GM21447 (cell line): ENCODE measurements at regions not wholly inside any gene's neighbourhood (a gene's known extent, or its start where the extent isn't known, plus 50 kb on each side); places are given as distances from the start of the nearest gene placed in this dataset.

ENCODE experiments used
- ATAC-seq: cut with Tn5 transposase; IDR thresholded peaks from one replicate; pipeline ENCODE4 v1.9.1; 2021; ENCODE audit not compliant: unreplicated experiment

DNA sequence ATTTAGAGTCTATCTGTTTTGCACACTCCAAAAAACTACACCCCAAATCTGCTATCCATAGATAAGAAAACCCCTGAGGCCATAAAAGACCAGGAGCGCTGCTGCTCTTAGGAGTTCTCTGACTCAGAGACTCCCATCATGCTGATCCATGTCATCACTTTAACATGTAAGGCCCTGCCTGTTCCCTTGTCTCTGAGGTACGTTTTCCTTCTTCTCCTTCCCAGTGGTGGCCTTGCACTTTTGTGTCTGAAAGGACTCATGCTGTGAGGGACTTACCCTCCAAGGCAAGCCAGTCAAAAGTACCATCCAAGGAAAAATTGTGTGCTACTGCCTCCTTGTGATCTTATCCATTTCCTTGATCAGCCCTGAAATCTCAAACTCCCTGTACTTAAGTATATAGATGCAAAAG, 427.4 kb upstream of the NCAM2 start:
- no peak for ATAC-seq

DNA sequence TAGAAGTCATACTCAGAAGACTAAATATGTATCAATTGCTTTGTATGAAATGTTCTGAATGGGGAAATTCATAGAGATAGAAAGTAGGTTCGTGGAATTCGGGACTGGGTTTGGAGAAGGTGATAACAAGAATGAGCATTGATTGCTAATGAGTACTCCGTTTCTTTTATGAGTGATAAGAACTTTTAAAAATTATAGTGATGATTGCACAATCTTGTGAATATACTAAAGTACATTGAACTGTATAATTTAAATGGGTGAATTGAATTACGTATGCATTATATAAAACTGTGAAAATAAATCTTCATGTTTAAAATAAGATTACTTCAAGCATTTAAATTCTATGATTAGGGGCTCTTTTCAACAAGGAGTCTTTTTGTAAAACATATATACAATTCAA, 425.6 kb upstream of the NCAM2 start:
- ATAC-seq = no peak

DNA sequence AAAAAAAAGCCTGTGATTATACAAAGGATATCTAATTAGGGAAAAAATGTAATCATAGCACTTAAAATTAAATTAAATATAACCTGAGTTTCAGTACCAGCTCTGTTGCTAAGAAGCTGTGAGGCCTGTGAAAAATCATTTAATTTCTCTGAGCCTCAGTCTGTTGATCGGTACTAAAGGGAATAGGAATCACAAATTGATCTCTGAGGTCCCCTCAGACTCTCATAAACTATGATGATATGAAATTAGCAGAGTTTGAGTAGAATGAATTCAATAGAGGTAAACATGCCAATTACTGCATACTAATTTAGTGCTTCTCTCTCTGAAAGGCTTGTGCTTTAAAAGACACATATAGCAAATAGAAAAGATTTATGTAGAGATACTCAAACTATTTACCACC, 416.8 kb upstream of the NCAM2 start:
- no peak for ATAC-seq

DNA sequence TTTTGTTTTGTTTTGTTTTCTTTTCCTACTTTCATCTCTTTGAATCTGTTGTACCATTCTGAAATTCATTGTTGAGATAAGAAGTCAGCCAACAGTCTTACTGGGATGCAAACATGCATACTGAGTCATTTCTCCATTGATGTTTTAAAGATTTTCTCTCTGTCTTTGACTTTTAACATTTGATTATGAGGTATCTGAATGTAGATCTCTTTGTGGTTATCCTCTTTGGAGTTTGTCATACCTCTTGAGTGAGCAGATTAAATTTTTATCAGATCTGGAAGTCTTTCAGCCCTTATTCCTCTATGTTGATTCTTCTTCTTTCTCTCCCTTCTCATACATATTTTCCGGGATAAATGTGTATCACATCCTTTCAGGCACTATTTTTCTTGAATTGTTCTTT, 406.9 kb upstream of the NCAM2 start:
- no peak for ATAC-seq

DNA sequence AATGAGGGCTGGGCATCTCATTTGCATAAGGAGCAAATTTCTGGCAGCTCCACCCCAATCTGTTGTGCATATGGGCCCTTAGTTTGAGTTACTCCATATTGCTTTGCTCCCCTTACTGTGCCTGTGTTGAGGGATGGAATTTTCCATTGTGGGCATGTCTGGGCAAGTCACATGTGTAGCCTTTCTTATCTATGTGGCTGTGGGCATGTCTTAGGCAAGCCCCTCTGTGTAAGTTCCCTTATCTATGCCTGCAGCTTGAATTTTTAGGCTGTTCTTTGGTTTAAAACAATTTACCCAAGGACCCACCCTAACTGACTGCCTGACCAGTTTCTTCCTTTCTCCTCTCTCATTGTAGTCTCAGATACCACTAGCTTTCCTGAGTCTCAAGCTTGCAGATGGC, 405.7 kb upstream of the NCAM2 start:
- no peak for ATAC-seq

DNA sequence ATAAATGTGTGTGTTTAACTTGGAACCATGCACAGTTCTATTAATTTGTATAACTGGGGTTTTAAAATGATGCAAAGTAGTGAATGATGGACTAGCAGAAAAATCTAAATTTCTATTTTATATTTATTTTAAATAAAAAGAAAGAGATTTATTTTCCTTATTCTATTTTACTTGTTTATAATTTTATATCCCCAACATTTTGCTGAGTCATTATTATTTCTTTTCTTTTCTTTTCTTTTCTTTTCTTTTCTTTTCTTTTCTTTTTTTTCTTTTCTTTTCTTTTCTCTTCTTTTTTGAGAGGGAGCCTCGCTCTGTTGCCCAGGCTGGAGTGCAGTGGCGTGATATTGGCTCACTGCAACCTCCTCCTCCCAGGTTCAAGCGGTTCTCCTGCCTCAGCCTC, 395.0 kb upstream of the NCAM2 start:
- no peak for ATAC-seq

DNA sequence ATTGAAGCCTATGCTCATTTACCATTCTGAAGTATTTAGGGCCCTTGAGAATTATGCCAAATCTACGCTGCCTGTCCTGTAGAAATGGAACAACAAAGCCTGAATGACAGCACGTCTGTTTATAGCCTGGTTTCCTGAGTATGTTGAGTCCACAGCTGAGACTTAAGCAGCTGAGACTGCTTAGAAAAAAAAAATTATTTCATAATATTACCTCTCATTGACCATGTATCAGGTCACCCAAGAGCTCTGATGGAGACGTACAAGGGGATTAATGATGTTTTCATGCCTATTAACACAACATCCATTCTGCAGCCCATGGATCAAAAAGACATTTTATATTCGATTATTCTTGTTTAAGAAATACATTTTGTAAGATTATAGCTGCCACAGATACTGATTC, 387.2 kb upstream of the NCAM2 start:
- ATAC-seq = no peak

DNA sequence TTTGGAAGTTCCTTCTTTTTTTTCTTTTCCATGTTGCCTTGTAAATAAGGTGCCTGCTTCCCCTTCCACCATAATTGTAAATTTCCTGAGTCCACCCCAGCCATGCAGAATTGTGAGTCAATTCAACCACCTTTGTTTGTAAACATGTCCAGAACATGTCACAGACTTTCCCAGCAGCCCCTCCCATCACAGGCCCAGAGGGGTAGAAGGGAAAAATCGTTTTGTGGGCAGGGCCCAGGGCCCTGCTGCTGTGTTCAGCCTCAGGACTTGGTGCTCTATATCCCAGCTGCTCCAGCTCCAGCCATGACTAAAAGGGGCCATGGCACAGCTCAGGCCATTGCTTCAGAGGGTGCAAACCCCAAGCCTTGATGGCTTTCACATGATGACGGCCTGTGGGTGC, 384.6 kb upstream of the NCAM2 start:
- no peak for ATAC-seq

DNA sequence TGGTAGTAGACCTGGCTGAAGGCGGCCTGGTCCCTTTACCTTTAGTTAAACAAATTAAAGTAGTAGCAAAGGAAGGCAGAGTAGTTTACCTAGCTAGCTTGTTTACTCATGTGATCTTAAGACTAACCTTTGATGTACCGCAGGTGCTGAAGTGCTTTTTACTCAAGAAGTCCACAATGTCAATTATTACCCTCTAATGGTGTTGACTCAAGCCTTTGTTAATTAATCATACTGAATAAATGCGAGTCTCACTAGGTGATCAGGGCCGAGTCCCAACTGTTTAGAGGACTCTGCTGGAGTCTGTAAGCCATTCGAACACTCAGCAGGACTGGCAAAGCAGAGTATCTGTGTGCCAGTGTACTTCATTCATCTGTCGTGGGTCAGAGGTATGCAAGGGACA, 381.1 kb upstream of the NCAM2 start:
- no peak for ATAC-seq

DNA sequence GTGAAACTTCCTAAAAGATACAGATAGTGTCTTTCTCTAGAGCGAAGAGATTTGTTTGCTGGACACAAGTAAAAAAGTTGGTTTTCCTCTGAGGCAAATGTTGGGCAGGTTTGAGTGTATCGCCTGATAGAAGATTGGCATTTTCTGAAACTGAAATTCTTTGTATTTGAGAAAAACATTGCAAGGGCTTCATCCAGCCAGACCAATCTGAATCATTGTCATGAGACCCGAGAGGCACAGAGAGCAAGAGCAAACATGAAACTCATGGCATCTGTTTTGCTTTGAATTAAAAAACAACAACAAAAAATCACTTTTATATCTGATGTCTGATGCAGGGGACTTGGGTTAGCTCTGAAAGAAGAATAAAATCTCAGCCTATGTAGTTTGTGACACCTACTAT, 379.3 kb upstream of the NCAM2 start:
- no peak for ATAC-seq

DNA sequence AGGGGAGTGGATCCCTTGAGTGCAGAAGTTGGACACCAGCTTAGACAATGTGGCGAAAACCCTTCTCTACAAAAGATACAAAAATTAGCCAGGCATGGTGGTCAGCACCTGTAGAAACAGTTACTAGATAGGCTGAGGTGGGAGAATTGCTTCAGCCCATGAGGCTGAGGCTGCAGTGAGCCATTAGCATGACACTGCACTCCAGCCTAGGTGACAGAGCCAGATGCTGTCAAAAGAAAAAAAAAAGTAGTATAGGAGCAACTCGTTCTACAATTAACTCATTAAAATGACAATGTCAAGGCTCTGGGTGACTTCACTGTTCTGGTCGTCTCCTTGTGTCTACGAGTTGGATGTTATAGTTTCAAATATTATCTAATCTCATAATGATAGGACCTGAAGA, 370.6 kb upstream of the NCAM2 start:
- ATAC-seq = no peak

DNA sequence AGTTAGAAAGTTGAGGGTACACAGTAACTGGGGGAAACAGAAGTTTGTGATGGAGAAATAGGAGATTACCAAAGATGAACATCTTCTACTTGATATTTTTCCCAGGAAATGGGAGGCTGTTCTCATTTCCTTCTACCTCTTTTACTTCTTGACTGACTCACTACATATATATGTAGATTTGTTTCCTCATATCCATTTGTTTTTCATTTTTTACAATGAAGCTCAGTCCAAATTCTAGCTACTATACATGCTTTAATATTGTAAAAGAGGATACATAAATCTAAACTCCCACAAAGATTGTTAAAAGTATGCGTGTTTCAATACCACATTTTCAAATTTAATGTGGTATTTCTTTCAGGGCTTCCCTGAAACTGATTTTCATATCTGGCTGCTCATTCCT, 366.6 kb upstream of the NCAM2 start:
- ATAC-seq = no peak

DNA sequence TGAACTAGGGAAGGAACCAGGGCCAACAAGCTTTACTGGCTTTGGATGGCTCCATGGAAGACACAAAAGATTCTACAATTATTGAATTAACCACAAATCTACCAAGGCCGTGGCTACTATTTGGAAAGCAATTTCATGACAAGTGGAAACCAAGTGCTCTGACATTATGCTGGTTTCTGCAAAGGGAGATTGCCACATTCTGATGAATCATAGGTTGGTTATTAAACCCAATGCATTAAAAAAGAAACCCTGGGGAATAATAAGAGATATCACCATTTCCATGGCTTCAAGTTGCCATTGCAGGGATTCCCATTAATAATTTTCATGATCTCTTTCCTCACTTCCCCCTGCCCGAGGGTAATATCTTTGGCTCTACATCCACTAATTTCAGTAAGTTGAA, 359.2 kb upstream of the NCAM2 start:
- ATAC-seq = no peak

DNA sequence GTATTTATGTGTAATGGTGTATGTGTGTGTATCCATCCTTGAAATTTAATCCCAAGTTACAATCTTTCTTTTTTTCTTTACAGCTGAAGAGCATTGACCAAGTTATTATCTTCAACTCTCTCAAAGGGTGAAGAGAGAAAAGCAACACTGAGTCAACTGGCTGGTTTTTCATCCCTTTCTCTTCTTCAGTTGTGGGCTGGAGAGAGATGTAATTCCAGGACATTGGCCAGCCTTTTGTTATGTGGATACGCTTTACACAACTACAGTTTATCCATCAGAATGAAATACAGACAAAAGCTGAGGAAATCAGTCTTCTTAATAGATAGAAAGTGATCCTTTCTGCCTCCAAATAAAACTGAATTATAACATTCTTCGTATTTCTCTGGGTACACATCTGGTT, 357.0 kb upstream of the NCAM2 start:
- no peak for ATAC-seq

DNA sequence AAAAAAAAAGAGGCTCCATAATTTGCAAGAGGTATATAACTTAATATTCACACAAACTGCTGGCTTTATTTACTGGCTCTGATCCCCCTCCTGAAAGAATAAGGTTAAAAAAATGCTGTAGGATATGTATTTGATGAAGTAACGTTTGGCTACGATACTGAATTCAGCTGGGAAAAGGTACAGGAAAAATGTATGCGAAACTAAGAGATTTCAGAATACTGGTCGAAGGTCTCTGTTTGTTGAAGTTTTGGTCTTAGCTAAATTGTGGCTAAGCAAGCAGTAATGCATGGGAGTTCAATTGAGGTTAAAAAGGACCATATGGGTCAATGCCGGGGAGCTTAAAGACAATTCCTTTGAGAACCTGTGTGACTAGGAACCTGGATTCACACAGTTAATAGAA, 355.5 kb upstream of the NCAM2 start:
- ATAC-seq = no peak

DNA sequence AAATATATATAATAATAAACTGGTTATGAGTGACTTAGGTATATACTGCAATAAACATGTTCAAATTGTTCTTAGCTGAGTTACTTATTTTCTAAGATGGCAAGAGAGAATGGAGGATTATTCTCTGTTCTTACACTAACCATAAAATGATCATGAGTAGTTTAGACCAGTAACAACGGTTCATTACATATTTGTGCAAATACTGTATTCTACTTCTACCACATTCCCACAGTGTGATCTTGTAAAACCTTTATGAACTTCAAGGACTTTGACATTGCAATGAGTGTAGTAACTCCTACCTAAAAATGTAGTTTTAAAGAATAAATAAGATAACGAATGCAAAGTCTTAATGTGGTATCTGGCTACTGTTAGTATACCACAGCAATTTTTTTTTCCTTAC, 353.7 kb upstream of the NCAM2 start:
- ATAC-seq = no peak

DNA sequence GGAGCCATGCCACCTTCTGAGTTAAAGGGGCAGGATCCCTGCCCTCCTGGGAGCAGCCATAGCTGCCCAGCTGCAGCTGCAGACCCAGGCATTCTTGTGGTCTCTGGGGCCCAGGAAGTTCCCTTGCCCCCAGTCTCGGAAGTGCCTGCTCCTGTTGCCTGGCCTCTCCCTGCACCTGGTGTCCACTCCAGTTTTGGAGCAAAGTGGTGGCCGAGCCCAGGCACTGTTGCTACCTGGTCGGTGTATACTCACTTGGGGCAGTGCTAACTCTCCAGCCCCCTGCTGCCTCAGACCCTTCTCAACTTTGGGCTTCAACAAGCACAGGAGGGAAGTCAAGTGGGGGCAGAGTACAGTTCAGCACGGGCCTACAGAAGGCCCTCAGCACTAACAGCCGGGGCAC, 352.9 kb upstream of the NCAM2 start:
- ATAC-seq = no peak

DNA sequence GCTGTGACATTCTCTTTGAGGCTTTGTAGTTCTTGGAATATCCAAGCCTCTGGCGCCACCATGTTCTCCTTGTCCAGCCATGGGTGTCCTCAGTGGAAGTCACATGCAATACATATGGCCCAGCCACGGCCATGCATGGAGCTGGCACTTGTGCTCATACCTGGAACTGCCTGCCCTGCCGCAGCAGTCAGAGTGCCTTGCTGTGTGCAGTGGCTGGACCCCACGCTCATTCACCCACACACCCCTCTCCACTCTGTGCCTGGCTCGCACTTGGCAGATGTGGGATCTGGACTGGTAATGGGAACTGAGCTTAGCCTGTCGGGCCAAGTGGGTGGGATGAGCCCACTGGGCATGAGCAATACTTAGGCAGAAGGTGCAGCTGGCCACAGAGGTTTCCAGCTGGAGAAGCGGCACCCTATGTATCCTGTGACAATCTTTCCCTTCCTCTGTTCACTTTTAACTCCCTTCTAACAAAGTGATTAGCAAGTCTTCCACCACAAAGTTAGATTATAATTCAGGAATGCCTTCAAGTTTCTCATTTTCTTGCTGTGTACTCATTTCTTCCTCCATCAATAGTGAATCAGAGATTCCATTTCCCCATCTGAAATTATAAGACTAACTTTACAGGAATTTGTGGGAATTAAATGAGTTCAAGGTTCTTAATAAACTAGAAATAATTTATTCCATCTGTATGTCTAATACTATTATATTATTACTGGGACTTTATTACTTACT, 351.6 kb upstream of the NCAM2 start:
- ATAC-seq = no peak

DNA sequence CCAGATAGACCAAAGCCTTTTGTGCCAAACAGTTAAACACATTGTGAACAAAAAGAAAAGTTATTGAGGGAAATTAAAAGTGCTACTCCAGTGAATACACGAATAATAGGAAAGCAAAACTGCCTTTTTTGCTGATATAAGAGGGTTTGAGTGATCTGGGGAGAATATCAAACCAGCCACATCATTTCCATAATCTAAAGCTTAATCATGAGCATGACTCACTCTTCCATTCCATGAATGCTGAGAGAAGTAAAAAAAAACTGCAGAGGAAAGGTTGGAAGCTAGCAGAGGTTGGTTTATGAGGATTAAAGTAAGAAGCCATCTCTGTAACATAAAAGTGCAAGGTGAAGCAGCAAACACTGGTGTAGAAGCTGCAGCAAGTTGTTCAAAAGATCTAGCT, 350.6 kb upstream of the NCAM2 start:
- no peak for ATAC-seq

DNA sequence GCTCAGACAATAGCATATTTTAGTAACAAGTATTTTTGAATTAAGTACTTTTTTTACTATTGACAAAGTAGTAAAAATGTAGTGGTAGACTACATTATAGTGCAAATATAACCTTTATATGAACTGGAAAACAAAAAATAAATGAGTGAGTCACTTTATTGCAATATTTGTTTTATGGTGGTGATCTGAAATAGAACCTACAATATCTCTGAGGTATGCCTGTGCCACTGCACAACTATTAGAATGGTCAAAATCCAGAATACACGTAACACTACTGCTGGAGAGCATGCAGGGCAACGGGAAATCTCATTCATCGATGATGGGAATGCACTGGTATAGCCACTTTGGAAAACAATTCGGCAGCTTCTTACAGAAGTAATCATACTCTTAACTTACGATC, 349.0 kb upstream of the NCAM2 start:
- ATAC-seq = no peak

DNA sequence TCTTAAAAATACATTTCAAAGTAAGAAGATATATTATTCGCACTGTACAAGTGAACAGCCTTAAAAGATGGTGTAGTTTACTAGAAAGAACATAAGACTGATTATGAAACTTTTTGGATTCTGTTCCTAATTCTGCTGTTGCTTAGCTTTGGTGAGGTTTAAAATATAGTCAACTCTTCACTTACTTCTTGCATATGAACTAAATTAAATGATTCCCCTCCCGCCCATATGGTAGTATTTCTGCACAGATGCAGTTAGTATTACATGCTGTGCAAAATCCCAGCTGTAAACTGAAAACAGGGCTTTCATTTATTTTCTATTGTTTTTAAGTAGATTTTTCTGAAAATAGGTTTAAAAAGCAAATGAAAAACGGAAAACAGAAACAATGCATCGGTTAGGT, 345.4 kb upstream of the NCAM2 start:
- no peak for ATAC-seq

DNA sequence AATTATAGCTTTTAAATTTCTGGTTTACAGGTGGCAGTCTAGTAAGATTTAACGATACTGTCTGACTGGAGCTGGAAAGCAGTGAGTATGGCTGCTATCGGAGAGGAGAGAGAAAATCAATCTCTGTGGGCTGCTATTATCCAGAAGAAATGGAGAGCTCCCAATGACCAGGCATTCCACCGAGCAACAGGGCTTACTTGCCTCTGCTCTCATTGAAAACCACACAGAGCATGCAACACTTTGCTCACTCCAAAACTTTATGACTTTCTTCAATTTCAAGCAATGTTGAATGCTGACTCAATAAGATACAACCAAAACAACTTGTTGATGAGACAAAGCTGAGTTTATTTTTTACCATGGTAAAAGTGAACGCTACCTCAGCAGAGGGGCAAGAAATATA, 337.0 kb upstream of the NCAM2 start:
- ATAC-seq = no peak

DNA sequence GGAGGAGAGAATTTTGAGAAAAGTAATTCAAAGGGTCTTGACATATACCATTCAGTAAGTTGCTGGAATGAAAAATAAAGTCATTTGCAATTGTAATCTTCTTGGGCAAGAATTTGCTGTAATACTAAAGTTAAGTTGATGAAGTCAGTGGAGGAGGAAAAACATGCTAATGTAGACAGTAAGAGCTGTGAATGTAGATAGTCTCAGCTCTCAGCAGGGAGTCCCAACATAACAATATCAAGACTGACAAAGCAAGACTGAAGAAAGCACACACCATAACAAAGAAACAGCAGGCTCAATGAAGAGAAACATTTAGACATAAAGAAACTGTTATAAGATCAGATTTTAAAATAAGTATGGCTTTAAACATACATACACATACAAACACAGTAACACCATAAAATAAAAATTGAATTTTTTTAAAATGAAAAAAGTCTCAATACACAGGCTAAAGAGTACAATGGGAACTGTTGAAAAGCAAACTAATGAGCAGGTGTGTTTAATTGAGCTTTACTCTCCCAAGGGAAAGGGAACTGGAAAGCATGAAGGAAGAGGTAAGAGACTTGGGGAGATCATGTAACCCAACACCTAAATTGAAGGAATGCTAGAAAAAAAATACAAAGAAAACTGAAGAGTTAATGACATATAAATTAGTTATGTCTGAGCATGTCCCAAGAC, 336.3 kb upstream of the NCAM2 start:
- no peak for ATAC-seq
